Bone marrow (tissue), 2 donors: ENCODE measurements at regions not wholly inside any gene's neighbourhood (a gene's known extent, or its start where the extent isn't known, plus 50 kb on each side); places are given as distances from the start of the nearest gene placed in this dataset.

Experiments used
- DNase-seq, 2 donors: peaks; one replicate each; lab custom pipeline; 2025; lab: John Stamatoyannopoulos, UW

DNA sequence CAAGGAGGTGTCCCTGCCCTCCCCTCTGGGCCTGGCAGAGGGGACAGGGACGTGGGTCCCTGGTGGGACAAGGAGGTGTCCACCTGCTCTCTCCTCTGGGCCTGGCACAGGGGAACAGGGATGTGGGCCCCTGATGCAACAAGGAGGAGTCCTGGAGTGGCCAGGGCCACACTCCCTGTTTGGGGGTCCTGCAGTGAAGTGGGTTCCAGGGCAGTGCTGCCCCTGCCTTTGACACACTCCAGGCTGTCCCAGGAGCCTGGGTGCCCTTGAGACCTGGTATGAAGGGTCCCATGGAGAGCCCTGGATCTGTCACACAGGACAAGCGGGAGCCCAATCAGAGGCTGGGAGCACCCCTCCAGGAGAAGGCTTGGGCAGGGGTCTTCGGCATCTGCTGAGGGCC, 75.8 kb upstream of the GPC1 start:
- DNase-seq: no peak

DNA sequence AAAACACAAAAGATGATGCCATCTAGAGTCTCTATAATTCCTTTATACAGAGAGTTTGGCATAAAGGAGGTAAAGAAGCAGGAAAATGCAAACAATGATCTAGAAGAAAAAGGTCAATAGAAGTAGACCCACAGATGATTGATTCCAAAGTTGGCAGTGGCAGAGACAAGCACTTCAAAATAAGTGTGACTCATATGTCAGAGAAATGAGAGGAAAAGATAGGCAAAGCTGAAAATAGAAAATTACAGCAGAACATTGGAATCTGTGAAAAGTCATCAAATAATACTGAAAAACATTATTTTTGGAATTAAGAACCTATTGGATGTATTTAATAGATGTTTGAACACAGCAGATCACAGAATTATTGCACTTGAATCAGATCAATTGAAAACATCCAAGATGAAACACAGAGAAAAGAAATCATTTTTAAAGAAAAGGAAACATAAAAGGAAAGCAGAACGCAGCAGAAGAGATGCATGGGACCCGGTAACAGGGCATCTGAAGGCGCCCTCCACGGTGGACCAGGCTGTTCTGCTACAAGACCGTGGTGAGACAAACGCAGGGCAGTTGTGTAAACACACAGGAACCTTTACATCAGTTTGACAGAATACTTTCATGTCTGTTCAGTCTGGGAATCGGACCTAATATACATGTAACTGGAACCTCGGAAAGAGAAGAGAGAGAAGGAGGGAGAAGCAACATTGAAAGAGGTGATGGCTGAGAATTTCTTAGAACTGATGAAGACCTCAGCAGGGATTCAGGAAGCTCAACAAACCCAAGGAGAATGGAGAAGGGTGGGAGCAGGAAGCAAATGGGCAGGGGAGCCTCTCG, 74.6 kb upstream of the GPC1 start:
- no peak for DNase-seq

DNA sequence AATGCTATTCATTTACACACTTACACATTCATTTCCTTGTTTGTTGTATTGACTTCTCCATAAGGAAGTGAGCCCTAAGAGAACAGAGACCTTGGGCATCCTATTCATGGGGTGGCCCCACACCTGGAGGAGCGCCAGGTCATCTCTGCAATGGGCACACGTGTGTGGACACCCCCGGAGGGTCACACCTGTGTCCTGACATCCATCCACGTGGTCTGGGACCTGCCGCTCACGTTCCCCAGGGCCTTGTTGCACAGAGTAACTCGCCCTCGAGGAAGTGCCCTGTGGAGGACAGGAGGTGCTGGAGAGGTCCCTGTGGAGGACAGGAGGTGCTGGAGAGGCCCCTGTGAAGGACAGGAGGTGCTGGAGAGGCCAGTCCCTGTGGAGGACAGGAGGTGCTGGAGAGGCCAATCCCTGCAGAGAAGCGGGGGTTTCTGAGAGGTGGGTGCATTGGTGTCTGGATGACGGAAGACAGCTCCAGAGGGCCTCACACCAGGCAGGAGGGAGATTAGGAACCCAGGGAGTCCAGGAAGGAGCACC, 73.2 kb upstream of the GPC1 start:
- no peak for DNase-seq

DNA sequence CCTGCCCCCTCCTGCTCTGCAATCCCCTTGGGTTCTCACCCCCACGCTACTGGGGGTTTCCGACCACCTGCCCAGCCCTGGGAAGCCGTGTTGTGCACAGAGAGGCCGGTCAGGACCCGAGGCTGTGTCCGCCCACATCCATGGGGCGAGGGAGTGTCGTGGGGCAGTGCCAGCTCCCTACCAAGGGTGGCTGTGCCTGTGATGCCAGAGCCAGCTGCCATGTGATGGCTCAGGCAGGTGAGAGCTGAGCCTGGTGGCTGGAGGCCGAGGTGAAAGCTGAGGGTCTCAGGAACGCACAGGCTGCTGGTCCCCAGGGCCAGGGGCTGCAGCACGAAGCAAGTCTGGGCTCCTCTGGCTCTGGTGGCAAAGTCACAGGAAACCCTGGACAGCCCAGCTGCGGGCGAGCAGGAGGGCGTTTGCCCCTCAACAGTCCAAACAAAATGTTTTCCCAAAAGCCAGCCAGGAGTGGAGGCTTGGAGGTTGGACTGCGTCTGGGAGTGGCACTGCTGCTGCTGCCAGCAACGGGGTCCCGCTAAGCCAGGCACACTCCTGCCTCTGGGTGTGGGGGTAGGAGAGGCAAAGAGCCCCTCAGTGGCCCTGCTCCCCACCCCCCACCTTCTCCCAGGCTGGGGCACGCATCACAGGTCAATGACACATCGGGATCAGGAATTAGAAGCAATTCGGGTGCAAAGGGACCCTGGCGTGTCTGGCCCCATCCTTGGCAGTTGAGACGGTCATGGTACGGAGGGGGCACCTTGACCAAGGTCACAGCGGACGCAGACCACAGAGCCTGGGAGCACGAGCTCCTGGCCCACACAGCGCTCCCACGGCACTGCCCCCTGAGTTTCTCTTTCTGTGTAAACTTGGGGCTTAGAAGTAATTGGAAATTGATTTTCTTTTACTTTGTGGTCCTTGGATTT, 72.4 kb upstream of the GPC1 start:
- no peak for DNase-seq

GRCh38 chr2:240363746-240364581, 71.5 kb upstream of the GPC1 start:
- no peak for DNase-seq

- no peak for DNase-seq
Observed at GRCh38 chr2:240364582-240364960, 70.9 kb upstream of the GPC1 start.

GRCh38 chr2:240364961-240365775, 70.3 kb upstream of the GPC1 start:
- DNase-seq: no peak

DNA sequence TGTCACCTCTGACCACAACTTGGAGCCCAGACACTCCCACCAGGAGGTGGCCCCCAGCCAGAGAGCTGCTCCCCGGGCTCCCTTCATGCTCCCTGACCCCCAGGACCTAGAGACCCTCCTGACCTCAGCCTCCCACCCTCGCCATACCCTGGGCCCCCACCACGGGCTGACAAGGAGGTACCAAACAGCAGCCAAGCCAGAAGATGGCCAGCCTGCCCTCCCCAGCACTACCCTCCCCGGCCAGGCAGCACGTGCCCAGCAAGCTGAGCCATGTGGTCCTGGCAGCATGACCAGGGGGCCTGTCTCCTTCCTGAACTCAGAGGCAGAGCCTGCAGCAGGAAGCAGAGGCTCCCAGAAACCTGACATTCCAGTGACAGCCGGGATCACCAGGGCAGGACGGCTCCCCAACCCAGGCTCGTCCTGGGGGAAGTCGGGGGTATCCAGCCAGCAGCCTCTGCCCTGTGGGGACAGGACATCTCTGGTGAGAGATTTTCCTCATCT, 69.4 kb upstream of the GPC1 start:
- no peak for DNase-seq

- no peak for DNase-seq
Observed at GRCh38 chr2:240366901-240367300, 68.6 kb upstream of the GPC1 start.

- no peak for DNase-seq
Observed at GRCh38 chr2:240367721-240368120, 67.7 kb upstream of the GPC1 start.

- no peak for DNase-seq
Observed at GRCh38 chr2:240368781-240369331, 66.6 kb upstream of the GPC1 start.

DNA sequence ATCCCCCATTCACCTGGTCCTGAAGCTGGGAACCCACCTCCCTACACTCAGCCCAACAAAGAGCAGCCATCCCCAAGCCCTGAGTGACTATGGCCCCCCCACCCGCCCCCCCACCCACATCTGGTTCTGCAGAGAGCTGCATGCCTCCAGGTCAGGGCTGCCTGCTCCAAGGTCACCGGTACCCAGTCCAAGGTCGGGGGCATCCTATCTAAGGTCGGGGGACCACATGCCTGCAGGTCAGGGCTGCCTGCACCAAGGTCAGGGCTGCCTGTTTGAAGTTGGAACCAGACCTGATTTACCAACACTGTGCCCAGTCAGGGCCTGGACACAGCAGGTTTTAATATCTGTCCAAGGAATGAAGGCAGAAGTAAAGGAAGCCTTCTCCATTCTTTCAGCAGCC, 66.1 kb upstream of the GPC1 start:
- DNase-seq: no peak

GRCh38 chr2:240369801-240370585, 65.5 kb upstream of the GPC1 start:
- no peak for DNase-seq

GRCh38 chr2:240371129-240372000, 64.1 kb upstream of the GPC1 start:
- no peak for DNase-seq

DNA sequence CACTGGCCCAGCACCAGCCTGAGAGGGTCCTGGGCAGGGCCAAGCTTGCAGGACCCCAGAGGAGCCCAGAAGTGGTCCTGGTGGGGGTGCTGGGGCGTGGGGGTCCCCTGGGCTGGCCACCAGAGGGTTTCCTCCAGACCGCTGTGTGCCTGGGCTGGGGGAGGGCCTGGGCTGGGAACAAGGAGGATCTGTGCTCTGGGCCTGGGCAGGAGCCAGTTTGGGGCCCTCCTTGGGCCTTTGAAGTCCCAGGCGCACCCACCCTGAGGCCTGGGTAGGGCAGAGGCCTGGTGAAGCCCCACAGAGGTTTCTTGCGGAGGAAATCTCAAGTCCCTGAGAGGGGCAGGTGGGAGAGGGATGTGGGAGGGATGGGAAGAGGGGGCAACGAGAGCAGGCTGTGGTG, 63.4 kb upstream of the GPC1 start:
- DNase-seq: no peak

GRCh38 chr2:240373289-240373885, 62.1 kb upstream of the GPC1 start:
- no peak for DNase-seq

DNA sequence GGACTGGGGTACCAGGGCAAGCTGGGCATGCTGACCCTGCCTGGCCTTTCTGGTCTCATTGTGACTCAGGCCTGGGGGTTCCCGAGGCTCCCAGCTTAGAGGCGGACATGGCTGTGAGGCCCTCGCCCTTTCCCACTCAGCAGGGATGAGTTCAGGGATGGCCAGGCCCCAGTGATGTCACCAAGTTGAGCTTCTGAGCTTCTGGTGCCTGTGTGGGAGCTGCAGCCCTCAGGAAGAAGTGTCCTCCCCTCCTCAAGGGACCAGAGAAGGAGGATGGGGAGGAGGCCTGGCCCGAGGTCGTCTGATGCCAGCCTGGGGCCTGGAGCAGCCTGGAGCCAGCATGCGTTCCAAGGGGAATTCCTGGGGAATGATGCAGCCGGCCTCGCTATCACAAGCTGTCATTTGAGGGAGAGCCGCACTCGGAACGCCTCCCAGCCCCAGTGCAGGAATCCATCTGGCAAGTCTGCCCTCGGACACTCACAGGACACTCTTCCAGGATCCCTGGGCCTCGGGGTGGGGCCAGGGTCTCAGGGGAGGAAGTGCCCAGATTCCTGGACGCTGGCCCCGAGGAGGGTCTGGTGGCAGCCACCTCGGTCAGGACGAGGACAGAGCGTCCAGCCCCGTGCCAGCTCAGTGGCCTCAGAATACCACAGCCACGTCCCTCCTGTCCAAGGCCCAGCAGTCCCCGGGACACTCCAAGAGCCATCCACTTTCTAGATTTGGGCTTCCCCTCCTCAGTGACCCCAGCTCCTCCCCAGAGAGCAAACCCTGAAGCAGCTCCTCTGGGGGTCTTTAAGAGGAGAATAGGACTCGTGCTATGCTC, 61.2 kb upstream of the GPC1 start:
- no peak for DNase-seq
